ENCODE measurements at regions not wholly inside any gene's neighbourhood (a gene's known extent, or its start where the extent isn't known, plus 50 kb on each side); places are given as distances from the start of the nearest gene placed in this dataset.

DNA sequence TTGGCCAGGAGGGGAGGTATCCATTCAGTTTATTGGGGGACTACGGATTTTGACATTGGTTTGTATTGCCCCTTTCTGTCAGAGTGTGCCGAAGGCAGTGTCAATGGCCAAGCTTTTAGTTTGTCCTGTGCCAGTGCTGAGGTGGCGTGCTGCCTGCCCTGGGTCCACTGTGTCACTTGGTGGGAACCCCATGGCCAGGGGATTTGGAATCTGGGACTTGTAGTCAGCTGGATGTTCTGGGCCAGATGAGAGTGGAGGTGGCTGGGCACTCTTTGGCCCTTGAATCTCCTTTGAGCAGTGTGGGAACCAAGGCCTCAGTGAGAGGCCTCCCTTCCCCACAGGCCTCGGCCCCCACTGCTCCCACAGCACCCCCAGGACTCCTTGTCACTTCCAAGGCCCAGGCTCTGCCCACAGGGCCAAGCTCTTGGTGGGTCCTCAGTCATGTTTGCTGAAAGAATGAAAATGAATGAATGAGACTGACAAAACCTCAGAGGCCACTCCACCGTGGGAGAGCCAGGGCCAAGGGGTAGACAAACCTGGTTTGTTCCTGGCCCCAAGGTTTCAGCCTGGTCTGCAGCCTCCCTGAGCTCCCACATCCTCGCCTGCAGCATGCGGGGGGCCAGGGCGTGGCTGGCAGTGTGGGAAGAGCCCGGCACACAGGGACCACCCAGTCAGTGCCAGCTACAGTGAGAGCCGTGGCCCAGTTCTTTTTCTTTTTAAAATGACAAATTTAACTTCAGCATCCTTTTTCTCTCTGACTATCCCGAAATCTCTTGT lies 412.2 kb downstream of the MATN1 start:
- no peak for DNase-seq

DNA sequence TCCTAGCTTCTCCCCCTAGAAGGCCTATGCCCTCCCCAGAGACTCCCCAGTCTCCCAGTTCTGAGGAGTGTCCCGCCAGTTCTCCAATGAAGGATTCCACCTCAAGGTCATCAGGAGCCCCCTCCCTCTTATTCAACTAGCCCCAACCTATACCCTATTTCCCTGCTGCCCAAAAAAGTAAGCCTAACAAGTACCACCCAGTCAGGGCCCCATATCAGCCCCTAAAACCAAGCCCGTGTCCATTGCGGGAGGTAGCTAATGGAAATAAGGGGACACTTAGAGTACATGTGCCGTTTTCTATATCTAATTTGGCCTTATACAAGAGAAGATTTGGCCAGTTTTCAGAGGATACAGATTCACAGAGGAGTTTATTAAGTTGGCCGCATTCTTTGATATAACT lies 416.2 kb downstream of the MATN1 start:
- DNase-seq = no peak

DNA sequence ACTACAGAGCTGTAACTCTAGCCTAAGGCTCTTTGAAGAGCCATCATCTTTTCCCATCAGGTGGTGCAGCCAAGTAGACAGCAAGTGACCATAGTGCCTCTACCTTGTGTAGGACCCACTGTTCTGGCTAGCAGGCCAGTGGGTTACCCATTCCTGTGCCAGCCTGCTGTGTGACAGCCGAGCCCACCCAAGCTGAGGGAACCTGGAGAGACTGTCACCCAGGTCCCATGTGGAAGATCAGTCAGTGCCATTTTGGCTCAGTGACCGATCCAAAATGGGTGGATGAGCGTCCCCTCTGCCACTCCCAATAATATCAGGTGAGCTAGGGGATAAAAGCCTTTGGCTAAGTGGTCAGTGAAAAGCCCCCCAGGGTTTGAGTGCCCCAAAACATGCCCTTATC lies 417.9 kb downstream of the MATN1 start:
- DNase-seq = no peak

DNA sequence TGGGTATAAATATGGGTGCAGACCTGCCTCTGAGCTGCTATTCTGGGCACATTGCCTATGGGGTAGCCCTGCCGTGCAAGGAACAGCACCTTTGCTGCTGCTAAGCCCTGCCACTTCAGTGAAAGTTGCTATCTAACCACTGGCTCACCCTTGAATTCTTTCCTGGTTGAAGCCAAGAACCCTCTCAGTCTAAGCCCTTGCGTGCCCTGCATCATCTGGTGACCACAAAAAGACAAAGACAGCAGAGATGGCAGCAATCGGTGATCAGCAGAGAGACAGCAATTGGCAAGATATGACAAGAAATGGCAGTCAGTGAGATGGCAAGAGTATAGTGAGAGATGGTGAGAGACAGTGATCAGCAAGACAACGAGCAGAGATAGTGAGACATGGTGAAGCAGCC lies 418.3 kb downstream of the MATN1 start:
- DNase-seq = no peak

DNA sequence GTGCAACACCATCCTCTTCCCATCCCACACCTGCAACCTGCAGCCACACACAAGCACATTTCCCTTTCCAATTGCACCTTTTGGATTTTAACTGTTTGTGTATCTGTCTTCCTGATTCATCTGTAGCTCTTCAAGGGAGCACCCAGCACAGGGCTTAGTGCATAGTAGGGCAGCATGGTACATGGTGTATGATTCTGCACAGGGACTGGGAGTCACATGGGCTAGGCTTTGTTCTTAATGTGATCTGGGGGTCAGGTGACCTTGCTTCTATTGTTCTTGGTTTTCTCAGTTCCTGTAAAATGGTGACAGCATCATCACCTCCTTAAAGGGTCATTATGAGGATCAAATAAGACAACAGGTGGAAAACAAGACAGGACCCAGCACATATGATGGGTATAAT lies 419.3 kb downstream of the MATN1 start:
- no peak for DNase-seq

DNA sequence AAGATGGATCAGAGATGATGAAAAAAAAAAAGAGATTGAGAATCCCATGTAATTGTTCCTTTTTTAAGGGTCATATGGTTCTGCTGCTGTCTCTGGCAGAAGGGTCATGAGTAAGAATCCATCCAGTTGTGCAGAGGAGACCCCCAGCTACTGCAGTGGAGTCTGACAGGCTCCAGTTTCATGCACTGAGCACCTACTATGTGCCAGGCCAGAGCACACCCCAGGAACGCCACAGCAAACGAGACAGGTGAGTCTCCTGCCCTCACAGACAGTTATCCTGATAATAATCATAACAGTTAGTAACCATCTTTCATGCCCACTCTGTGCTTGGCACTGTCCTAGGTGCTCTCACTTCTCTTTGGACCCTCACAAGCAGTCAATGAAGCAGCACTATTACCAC lies 420.0 kb downstream of the MATN1 start:
- no peak for DNase-seq

DNA sequence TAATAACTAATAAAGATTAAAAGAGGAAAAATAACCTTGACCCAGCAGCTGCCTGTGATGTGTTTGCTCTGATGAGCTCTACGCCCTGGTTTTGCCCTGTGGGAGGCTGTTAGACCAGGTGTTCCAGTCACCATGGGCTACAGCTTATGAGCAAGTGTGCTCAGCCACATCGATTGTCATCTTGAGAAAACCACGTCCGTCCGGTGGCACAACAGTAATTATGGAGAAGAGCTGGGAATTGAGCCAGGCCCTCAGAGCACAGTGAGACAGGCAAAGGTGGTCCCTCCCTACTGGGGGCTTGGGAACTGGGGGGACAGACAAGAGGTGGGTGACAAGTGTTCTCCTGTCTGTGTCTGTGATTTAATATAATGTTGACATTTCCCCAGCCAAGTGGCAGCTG lies 420.5 kb downstream of the MATN1 start:
- DNase-seq = no peak

DNA sequence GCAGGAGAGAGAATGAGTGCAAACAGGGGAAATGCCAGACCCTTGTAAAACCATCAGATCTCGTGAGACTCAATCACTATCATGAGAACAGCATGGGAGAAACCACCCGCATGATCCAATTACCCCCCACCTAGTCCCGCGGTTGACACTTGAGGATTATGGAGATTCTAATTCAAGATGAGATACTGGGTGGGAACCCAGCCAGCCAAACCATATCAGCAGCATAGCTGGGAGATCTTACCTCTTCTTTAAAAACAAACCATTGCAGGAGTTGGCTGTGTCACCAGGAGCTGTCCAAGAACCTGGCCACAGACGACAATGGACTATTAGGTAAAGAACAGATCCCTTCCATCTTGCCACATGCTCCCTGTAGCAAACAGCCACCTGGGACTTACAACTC lies 422.7 kb downstream of the MATN1 start:
- no peak for DNase-seq

DNA sequence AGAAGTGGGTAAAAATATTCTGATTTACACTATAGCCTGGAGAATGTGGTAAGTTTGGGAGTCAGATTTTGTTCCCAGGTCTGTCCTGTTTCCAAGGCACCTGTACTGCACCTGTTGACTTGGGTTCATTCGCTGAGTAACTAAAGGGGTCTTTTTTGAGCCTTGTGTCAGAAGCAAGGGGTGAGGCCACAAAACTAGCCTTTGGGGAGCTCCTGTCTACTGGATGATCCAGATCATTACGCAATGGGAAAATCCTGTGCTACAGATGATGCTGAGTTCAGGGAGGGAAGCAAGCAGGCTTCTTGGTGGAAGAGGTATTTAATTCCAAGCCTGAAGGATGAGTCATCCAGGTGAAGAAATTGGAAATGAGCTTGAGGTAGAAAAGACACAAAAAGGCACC lies 424.0 kb downstream of the MATN1 start:
- DNase-seq = no peak

DNA sequence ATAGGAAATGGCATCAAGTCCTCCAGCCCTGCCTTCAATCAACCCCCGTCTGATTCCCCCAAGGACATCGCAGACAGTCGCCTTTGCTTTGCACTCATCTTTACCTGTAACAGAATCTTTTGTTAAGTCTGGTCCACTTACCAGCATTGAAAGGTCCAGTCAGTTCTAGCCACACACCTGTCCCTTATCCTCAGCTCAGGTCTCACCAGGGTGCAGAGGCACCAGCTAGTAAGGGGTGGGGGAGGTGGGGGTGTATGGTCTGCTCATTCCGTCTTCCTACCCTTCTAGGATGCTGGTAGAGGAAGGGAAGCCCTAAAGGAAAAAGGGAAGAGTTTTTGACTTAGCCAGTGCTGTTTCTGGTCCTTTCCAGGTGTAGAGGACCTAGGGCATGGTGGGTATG lies 427.7 kb downstream of the MATN1 start:
- no peak for DNase-seq

DNA sequence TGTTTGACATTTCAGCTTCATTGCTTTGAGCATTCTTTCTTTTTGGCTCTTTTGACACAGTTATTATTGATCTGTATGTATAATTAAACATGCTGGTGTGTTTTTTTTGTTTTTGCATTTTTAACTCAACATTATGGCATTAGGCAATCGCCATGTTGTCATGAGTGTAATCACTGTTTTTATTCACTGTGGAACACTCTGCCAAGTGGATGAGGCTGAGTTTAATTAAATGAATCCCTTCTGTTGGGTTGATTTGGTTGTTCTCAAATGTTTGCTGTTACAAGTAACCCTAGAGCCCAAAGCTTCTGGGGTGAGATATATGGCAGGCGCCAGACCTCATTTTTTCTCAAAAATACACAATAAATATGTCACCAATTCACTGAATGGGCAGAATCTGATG lies 428.1 kb downstream of the MATN1 start:
- no peak for DNase-seq

DNA sequence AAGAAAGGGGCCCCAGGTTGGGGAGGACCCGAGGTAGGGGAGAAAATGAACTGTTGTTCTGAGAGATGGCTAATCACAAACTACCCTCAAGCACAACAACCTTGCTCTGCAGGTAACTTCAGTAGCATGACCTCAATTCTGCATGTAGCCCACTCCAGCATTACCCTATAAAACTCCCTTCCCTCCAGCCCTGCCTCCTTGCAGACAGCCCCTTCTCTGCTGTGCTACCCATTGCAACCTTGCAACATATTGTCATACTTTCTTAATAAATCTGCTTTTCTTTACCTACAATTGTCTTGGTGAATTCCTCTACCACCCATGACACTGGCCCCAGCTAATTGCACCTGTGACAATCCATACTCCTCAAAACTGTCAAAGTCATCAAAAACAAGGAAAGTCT lies 428.9 kb downstream of the MATN1 start:
- DNase-seq = no peak

DNA sequence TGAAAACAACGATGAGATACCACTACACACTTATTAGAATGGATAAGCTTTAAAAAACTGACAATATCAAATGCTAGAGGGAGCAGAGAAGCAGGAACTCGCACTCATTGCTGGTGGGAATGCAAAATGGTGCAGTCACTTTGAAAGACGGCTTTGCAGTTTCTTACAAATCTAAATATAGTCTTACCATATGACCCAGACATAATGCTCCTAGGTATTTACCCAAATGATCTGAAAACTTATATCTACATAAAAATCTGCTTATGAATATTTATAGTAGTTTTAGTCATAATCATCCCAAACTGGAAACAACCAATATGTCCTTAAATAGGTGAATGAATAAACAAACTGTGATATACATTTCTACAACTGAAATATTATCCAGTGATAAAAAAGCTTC lies 430.9 kb downstream of the MATN1 start:
- no peak for DNase-seq

DNA sequence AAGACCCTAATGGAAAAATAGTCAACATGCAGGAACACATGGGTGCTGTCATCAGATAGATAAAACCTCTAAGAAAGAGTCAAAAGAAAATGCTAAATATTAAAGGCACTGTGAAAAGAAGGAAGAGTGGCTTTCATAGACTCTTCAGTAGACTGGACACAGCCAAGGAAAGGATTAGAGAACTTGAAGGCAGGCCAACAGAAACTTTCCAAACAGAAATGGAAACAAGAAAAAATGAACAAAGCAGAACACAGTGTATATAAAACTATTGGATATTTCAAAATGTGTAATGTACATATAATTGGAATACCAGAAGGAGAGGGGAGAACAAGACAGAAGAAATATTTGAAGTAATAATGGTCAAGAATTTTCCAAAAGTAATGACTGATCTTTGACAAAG lies 431.9 kb downstream of the MATN1 start:
- no peak for DNase-seq

DNA sequence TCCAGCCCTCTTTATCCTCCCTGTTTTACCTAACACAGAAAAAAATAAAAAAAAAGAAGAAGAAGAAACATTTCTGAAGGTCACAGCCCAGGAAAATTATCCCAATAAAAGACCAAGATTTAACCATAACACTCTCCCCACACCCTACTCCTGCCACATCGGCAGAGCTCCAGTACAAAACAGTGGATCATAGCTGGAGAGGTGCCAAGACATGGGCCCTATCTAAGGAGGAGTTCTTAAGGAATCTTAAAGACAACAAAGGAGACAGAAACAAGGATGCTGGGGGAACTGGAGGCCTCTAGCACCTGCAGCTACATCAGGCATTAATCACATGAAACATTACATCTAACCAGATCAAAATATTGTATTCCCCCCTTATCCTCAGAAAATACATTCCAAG lies 432.8 kb downstream of the MATN1 start:
- DNase-seq = no peak

DNA sequence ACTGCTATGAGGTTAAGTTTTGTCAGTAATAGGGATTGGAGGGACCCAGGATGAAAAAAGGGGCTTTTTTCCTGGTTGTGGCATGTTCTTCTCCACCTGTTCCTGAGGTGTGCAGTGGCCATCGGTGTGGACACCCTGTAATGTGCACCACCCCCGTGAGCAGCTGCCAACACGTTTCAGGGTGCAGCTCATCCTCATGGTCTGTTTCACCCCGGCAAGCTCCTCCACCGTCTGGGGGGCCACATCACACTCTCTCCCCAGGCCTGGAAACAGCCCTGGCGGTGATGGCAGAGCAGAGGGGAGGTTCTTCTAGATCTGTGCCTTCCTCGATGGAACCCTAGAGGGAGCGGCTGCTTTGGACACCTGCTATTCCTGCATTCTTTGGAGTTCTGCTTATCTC lies 435.4 kb downstream of the MATN1 start:
- DNase-seq = no peak

DNA sequence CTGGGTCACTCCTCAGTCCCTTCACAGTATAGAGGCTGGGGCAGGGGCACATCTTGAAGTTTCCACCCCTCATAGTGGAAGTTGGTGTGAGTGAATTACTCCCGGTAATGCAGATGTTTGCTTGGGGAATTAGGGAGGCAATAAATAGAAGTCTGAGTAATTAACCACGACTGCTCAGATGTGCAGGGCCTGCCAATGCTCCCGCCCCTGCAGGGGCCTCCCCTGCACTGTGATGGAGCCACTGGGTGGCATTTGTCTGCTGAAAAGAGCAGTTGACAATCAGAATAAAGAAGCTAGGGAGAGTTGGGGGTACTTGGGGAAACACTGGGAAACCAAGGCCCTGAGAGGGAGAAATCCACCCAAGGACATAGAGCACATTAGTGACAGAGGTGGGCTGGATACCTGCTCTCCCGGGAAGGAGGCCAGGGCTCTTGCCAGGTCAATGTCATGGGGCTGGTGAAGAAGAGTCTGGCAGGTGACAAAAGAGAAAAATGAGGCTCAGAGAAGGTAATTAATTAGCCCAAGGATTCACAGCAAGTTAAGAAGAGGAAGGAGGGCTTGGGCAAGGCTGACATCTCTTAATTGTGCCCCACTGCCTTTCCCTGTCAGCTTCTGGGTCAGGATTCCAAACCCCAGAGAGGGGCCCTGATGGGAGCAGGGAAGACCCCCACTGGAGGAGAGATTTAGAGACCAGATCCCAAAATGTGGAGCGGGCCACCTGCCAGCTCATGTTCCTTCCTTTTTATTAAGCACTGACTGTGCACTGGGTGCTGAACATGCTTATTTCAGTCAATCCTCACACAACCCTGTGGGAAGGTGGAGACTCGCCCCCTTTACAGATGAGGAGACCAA lies 436.2 kb downstream of the MATN1 start:
- DNase-seq = no peak

DNA sequence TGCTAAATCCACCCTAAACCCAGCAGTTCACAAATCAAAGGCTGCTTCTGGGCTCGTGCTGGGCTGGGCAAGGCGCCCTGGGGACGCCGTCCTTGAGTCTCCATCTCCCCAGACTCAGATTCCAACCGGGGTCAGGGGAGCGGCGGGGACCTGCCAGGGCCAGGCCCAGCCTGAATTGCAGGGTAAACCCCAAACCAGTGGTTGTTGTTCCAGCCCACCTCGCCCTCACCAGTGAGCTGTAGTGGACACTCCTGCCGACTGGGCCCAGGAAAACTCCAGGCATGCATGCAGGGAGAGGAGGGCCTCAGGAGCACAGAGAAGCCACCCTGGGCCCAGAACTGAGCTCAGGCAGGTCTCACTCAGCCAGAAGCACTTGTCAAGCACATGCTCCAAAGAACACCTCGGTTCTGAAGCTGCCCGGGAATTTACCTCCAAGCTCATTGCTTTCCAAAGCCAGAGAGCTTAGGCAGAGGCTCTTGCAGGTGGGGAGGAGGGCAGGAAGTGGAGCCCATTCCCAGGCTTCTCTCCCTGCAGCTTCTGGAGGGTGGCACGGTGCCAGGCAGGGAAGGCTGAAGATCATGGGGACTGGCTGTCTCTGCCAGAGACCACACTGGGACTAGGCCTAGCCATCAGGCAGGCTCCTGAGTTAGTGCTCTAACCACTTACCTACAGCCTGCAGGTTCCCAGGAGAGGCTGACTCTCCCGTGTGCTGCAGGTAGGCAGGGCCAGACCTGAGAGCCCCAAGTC lies 437.0 kb downstream of the MATN1 start:
- DNase-seq = no peak

DNA sequence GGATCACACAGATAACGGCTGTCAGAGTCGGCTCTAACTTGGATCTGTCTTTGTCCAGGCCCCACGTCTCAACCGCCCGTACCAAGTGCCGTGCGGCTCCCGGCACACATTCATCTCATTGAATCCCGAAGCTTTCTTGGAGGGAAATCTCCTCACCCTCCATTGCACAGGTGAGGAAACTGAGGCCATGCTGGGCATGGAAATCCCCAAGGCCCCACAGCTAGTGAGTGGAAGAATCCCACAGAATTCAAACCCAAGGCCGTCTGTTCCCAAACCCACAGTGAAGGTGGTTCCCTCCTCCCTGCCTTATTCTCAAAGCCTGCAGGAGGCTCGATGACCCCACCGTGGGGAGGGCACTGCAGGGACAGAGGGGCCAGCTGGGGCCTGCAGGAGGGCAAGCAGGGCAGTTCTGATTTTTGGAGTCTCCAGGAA lies 437.9 kb downstream of the MATN1 start:
- no peak for DNase-seq

DNA sequence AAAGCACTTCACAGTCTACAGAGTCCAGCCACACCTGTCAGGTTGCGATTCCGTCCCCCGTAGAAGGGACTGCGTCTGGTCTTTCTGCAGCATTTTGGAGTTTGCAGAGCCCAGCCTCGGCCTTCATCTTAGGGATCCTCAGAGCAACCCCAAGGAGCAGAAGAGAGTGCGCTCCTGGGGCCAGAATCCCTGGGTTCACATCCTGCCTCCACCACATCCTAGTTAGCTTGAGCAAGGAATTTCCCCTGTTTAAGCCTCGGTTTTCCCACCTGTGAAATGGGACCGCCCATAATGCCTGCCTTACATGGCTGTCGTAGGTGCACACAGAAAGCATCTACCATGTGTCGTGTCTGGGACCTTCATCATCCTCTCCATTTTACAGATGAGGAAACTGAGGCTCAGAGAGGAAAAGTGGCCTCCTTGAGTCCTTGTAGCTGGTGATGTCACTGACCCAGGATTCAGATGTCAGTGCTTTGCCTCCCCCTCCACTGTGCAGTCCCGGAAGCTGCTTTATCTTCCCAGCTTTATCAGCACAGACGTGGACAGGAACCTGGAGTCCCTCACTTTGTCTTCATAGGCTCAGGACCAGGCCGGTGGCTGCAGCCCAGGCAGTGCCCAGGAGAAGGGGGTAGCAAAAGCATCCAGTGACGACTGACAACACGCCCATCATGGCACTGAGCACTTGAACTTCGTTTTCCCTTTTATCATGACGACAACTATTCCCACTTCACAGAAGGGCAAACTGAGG lies 438.5 kb downstream of the MATN1 start:
- no peak for DNase-seq

DNA sequence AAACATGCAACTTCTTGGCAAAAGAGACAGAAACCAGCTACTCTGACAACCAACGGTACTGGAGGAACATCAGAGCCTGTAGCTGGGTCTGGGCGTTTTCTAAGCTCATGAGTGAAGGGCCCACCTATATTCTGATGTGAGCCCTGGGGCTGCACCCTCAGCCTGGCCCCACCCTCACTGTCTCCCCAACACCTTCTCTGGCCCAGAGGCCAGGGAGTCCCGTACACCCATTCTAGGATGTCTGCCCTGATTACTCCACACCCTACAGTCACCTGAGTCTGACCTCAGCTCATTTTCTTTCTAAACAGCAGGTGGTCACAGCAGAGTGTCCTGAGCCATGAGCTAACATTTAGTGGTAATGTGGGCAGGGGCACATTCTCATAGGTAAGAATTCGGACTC lies 439.2 kb downstream of the MATN1 start:
- DNase-seq = no peak

DNA sequence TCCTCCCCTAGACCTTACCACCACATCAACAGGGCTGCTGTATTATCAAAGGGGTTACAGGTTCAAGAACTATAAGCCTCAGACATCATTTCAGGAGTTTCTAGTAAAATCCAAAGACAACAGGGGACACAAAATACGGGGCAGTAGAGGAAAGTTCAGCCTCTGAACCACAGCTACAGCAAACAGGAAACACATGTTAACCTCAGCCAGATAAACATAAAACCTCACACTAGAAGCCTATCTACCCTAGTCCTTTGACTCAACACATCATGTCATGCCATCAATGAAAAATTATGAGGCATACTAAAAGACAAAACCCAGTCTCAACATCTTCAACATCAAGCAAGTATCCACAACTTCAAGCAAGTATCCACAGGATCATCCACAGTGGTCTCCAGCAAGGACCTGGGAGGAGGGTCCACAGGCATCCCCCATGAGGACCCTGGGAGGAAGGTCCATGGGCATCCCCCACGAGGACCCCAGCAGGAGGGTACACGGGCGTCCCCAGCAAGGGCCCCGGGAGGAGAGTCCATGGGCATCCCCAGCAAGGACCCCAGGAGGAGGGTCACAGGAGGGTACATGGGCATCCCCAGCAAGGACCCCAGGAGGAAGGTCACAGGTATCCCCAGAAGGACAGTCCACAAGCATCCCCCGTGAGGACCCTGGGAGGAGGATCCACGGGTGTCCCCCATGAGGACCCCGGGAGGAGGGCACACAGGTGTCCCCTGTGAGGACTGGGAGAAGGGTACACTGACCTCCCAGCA lies 440.0 kb downstream of the MATN1 start:
- no peak for DNase-seq
